ENCODE measurements at regions not wholly inside any gene's neighbourhood (a gene's known extent, or its start where the extent isn't known, plus 50 kb on each side); places are given as distances from the start of the nearest gene placed in this dataset.

- Histone ChIP-seq H3K27me3 (ENCODE audit: control insufficient read depth in 4 of 4, insufficient read depth in 4 of 4, low read length in 3 of 4) (no peaks in the 10 kb centered on the region), H3K9me3 (ENCODE audit: control insufficient read depth in 4 of 4, low read length in 3 of 4) (no peaks in the 10 kb centered on the region), H3K4me3 (ENCODE audit: low read depth in 1 of 3, low read length in 3 of 3) (no peak overlapping the region), H3K4me1 (ENCODE audit: control insufficient read depth in 4 of 4, insufficient read depth in 4 of 4, low read length in 3 of 4) (no peaks in the 10 kb centered on the region), H3K36me3 (ENCODE audit: control insufficient read depth in 4 of 4, insufficient read depth in 3 of 4, low read depth in 1 of 4, low read length in 3 of 4) (no peaks in the 10 kb centered on the region), H3K9ac (ENCODE audit: low read depth in 1 of 2, low read length in 2 of 2) (no peak overlapping the region), H3K27ac (ENCODE audit: low read depth in 1 of 2, low read length in 2 of 2) (no peak overlapping the region)
- 73% methylated on average over 3 of the region's 3 CpGs for WGBS
- TF ChIP-seq FOXA2 (IDR thresholded peaks at IDR 0.05) (no peak), SP1 (IDR thresholded peaks at IDR 0.05) (no peak), CTCF (IDR thresholded peaks at IDR 0.05; ENCODE audit: low read depth, low read length, missing input control) (no peak), FOXA1 (IDR thresholded peaks at IDR 0.05) (no peak), RAD21 (IDR thresholded peaks at IDR 0.05) (no peak), TAF1 (conservative IDR thresholded peaks at IDR 0.05) (no peak)
- DNase-seq (ENCODE audit: low spot score), result no peak
Measured at GRCh38 chr7:50863053-50863452, 80.4 kb upstream of the GRB10 start.

GRCh38 chr7:50862302-50862701, 79.6 kb upstream of the GRB10 start:
- WGBS, result 96% methylated on average over 1 of the region's 1 CpG
- TF ChIP-seq ATF3 (IDR thresholded peaks at IDR 0.05), result no peak
- no peak for TF ChIP-seq RAD21 (IDR thresholded peaks at IDR 0.05)
- no peak for TF ChIP-seq SP1 (IDR thresholded peaks at IDR 0.05)
- no peak for TF ChIP-seq ZBTB33 (IDR thresholded peaks at IDR 0.05)
- TF ChIP-seq RXRA (IDR thresholded peaks at IDR 0.05), result no peak
- no peak for TF ChIP-seq YY1 (IDR thresholded peaks at IDR 0.05)
- Histone ChIP-seq H3K9ac (ENCODE audit: low read depth in 1 of 2, low read length in 2 of 2) (no peak overlapping the region), H3K27me3 (ENCODE audit: control insufficient read depth in 4 of 4, insufficient read depth in 4 of 4, low read length in 3 of 4) (no peaks in the 10 kb centered on the region), H3K4me3 (ENCODE audit: low read depth in 1 of 3, low read length in 3 of 3) (no peak overlapping the region), H3K36me3 (ENCODE audit: control insufficient read depth in 4 of 4, insufficient read depth in 3 of 4, low read depth in 1 of 4, low read length in 3 of 4) (no peaks in the 10 kb centered on the region), H3K9me3 (ENCODE audit: control insufficient read depth in 4 of 4, low read length in 3 of 4) (no peaks in the 10 kb centered on the region), H3K27ac (ENCODE audit: low read depth in 1 of 2, low read length in 2 of 2) (no peak overlapping the region), H3K4me1 (ENCODE audit: control insufficient read depth in 4 of 4, insufficient read depth in 4 of 4, low read length in 3 of 4) (no peaks in the 10 kb centered on the region)
- DNase-seq (ENCODE audit: low spot score), result no peak

- Histone ChIP-seq H3K4me1 (ENCODE audit: control insufficient read depth in 4 of 4, insufficient read depth in 4 of 4, low read length in 3 of 4) (no peaks in the 10 kb centered on the region), H3K27ac (ENCODE audit: low read depth in 1 of 2, low read length in 2 of 2) (no peak overlapping the region), H3K36me3 (ENCODE audit: control insufficient read depth in 4 of 4, insufficient read depth in 3 of 4, low read depth in 1 of 4, low read length in 3 of 4) (no peaks in the 10 kb centered on the region), H3K4me3 (ENCODE audit: low read depth in 1 of 3, low read length in 3 of 3) (no peak overlapping the region), H3K9ac (ENCODE audit: low read depth in 1 of 2, low read length in 2 of 2) (no peak overlapping the region), H3K9me3 (ENCODE audit: control insufficient read depth in 4 of 4, low read length in 3 of 4) (no peaks in the 10 kb centered on the region), H3K27me3 (ENCODE audit: control insufficient read depth in 4 of 4, insufficient read depth in 4 of 4, low read length in 3 of 4) (no peaks in the 10 kb centered on the region)
- WGBS, result 69% methylated on average over 2 of the region's 2 CpGs
- DNase-seq (ENCODE audit: low spot score), result peak; percentile 8
- no peak for TF ChIP-seq REST (IDR thresholded peaks at IDR 0.05)
- no peak for TF ChIP-seq MAX (IDR thresholded peaks at IDR 0.05)
- TF ChIP-seq JUND (IDR thresholded peaks at IDR 0.05), result no peak
- no peak for TF ChIP-seq SP1 (IDR thresholded peaks at IDR 0.05)
- no peak for TF ChIP-seq FOXA2 (IDR thresholded peaks at IDR 0.05)
- TF ChIP-seq HNF4A (conservative IDR thresholded peaks at IDR 0.05), result no peak
- TF ChIP-seq YY1 (IDR thresholded peaks at IDR 0.05), result no peak
- TF ChIP-seq HNF4G (IDR thresholded peaks at IDR 0.05), result no peak
- TF ChIP-seq CTCF (IDR thresholded peaks at IDR 0.05; ENCODE audit: low read depth, low read length, missing input control), result no peak
- no peak for TF ChIP-seq RXRA (IDR thresholded peaks at IDR 0.05)
- TF ChIP-seq ZBTB33 (IDR thresholded peaks at IDR 0.05), result no peak
- TF ChIP-seq FOXA1 (IDR thresholded peaks at IDR 0.05), result no peak
Measured at GRCh38 chr7:50860598-50860997, 77.9 kb upstream of the GRB10 start.

Data from liver (tissue), 8 donors.